Common myeloid progenitor, CD34-positive (primary cell): ENCODE measurements at regions not wholly inside any gene's neighbourhood (a gene's known extent, or its start where the extent isn't known, plus 50 kb on each side); places are given as distances from the start of the nearest gene placed in this dataset.
A peak's percentile ranks its signal among the peaks of the same experiment; 100 is the strongest.
"Not testable (repeated sequence)": the region's sequence is repeated elsewhere in the genome, so short reads cannot be mapped to it uniquely, and the experiment has no call there.

Source experiments
- CTCF ChIA-PET: fragments of 350-600 bp; sonication (Branson Sonifier 250); formaldehyde crosslinking; loops from one replicate; lab custom pipeline; 2021; ENCODE audit warnings: antibody characterized with exemption; lab: Charles Lee
- POLR2A ChIA-PET: fragments of 350-600 bp; sonication (Branson Sonifier 250); formaldehyde crosslinking; loops from one replicate; lab custom pipeline; 2021; ENCODE audit warnings: antibody characterized with exemption; lab: Charles Lee
- DNase-seq, 3 donors: peaks; one replicate each; pipeline versions ENCODE4 v3.0.0 to v3.0.0-alpha.2; 2013
- H3K27ac ChIP-seq, 2 experiments: 1 replicate in 1 of 2; 2 replicates in 1 of 2; pipeline ENCODE4 v1.7.0; 2013; ENCODE audit warnings: inconsistent platforms in 2 of 2, low read length in 2 of 2, mild to moderate bottlenecking in 2 of 2, low read depth in 1 of 2, moderate library complexity in 1 of 2; ENCODE audit not compliant: severe bottlenecking in 2 of 2, insufficient read depth in 1 of 2, poor library complexity in 1 of 2
- H3K27me3 ChIP-seq, 5 experiments: replicated peaks in 2 of 5; 1 replicate in 3 of 5; 2 replicates in 2 of 5; pipeline versions ENCODE4 v1.6.1 to v1.7.0; 2013; ENCODE audit warnings: low read length in 4 of 5, mild to moderate bottlenecking in 2 of 5, moderate library complexity in 2 of 5, inconsistent platforms in 1 of 5; ENCODE audit not compliant: insufficient read depth in 5 of 5, control insufficient read depth in 4 of 5
- H3K36me3 ChIP-seq, 4 experiments: 1 replicate in 2 of 4; 2 replicates in 2 of 4; pipeline versions ENCODE4 v1.6.1 to v1.7.0; 2013; ENCODE audit warnings: low read length in 3 of 4, control low read depth in 1 of 4, mild to moderate bottlenecking in 1 of 4; ENCODE audit not compliant: control insufficient read depth in 4 of 4, insufficient read depth in 4 of 4
- H3K4me1 ChIP-seq, 4 experiments: 1 replicate in 3 of 4; 2 replicates in 1 of 4; pipeline versions ENCODE4 v1.6.1 to v1.7.1; 2013; ENCODE audit warnings: low read length in 3 of 4, mild to moderate bottlenecking in 3 of 4, control low read depth in 1 of 4, inconsistent platforms in 1 of 4, moderate library complexity in 1 of 4; ENCODE audit not compliant: control insufficient read depth in 4 of 4, insufficient read depth in 4 of 4; ENCODE audit errors: control extremely low read depth in 1 of 4
- H3K4me3 ChIP-seq, 7 experiments: 1 replicate in 4 of 7; 2 replicates in 3 of 7; pipeline versions ENCODE4 v1.5.1 to v1.7.0; 2013; ENCODE audit warnings: mild to moderate bottlenecking in 7 of 7, low read length in 6 of 7, moderate library complexity in 6 of 7, inconsistent platforms in 2 of 7, low read depth in 2 of 7, control low read depth in 1 of 7; ENCODE audit not compliant: insufficient read depth in 4 of 7, control insufficient read depth in 1 of 7; ENCODE audit errors: extremely low read depth in 1 of 7
- H3K9me3 ChIP-seq, 5 experiments: 1 replicate in 4 of 5; 2 replicates in 1 of 5; pipeline versions ENCODE4 v1.6.1 to v1.7.1; 2013; ENCODE audit warnings: low read length in 4 of 5, mild to moderate bottlenecking in 2 of 5, inconsistent platforms in 1 of 5, low read depth in 1 of 5, moderate library complexity in 1 of 5; ENCODE audit not compliant: control insufficient read depth in 4 of 5, insufficient read depth in 2 of 5; ENCODE audit errors: control extremely low read depth in 1 of 5
- WGBS: methylation state at CpG from one replicate; pipeline ENCODE4 v1.1.5; 2013; ENCODE audit not compliant: insufficient coverage; 5-methylcytosine and 5-hydroxymethylcytosine counted together

DNA sequence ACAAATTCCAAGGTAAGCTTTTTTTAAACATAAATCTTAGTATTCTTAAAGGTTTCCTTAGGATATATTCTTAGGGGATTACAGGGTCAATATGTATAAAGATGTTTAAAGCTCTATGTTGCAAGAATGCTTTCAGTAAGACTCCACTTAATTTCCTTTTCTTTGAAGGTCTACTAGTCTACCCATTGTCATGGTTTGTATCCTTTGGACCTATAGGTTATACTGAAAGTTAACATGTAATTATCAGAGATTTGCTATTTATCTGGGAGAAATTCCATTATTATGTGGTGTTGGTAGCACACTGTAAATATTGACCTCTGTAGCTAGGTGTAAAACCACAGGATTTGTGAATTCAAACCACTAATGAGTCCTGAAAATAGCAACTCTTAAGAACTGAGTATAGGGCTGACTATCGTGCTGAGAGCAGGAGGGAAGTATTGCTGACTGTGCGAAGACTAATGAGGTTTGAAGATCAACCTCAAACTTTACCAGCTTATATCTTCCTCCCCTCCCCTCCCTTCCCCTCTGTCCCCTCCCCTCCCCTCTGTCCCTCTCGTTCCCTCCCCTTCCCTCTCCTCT, 85.6 kb downstream of the GADD45G start:
- no peaks in the 10 kb centered on the region for H3K36me3 ChIP-seq
- no peaks in the 10 kb centered on the region for H3K9me3 ChIP-seq
- 35% methylated on average over 2 of the region's 3 CpGs for WGBS
- peak in 2 of 3 donors; percentile 43 to 53 for DNase-seq
- H3K27me3 ChIP-seq = peaks cover 0 to 2% (median 0%) of the 10 kb centered on the region in 5 experiments
- H3K4me3 ChIP-seq = no peak overlapping the region
- no peaks in the 10 kb centered on the region for H3K4me1 ChIP-seq
- ChIA-PET CTCF (no interaction called here), POLR2A (no interaction called here)
- no peak overlapping the region for H3K27ac ChIP-seq

DNA sequence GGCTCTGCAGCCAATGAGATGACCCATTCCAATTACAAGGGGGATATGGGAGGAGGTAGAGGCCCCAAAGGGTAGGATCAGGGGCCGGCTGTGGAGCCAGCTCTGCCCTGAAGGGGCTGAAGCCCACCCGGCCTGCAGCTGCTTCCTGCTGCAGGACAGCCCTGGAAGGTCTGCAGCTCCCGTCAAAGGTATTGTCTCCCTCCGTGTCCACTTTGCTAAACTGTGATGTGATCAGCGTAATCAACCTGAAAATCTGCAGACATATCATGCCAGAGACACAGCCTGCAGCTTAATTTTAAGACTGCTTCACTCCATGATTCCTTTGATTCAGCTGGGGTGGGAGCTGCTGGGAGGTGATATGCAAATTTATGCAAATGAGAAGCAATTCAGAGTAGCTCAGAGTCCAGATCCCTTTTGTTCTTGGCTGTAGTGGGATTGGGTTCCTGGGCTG, 90.7 kb downstream of the GADD45G start:
- Histone ChIP-seq H3K4me3 (no peak overlapping the region), H3K27ac (no peak overlapping the region), H3K36me3 (no peaks in the 10 kb centered on the region), H3K27me3 (no peaks in the 10 kb centered on the region), H3K9me3 (no peaks in the 10 kb centered on the region), H3K4me1 (no peaks in the 10 kb centered on the region)
- ChIA-PET CTCF (interaction anchor here (1.1 kb wide), 2 partner anchors 11 to 92 kb away, joined by 3 read pairs; no protein-coding TSS in a partner anchor), POLR2A (no interaction called here)
- DNase-seq = no peak
- 93% methylated on average over 4 of the region's 5 CpGs for WGBS

DNA sequence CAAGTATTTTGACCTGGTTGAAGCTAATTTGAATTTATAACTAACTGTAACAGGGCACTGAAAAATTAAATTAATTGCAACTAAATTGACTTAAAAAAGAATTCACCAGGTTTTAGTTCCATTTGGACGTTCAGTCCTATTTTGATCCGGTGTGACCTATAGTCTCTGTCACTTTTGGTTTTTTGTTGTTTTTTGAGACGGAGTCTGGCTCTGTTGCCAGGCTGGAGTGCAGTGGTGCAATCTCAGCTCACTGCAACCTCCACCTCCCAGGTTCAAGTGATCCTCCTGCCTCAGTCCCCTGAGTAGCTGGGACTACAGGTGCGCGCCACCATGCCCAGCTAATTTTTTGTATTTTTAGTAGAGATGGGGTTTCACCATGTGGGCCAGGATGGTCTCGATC, 91.2 kb downstream of the GADD45G start:
- POLR2A ChIA-PET, H3K36me3 ChIP-seq, H3K27ac ChIP-seq, H3K27me3 ChIP-seq, DNase-seq, H3K9me3 ChIP-seq, H3K4me1 ChIP-seq, H3K4me3 ChIP-seq: not testable (repeated sequence)
- CTCF ChIA-PET = interaction anchor here (1.1 kb wide), 1 partner anchor 92 kb away, joined by 3 read pairs; no protein-coding TSS in a partner anchor
- 100% methylated on average over 3 of the region's 6 CpGs for WGBS

GRCh38 chr9:89696780-89697179, 92.0 kb downstream of the GADD45G start:
- Histone ChIP-seq H3K4me3 (no peak overlapping the region), H3K9me3 (no peaks in the 10 kb centered on the region), H3K27ac (no peak overlapping the region), H3K27me3 (no peaks in the 10 kb centered on the region), H3K36me3 (no peaks in the 10 kb centered on the region), H3K4me1 (peaks cover 5 to 12% (median 12%) of the 10 kb centered on the region in 4 experiments)
- ChIA-PET CTCF (interaction anchor here (1.1 kb wide), 1 partner anchor 93 kb away, joined by 3 read pairs; no protein-coding TSS in a partner anchor), POLR2A (no interaction called here)
- DNase-seq = no peak
- WGBS = 96% methylated on average over 2 of the region's 2 CpGs

DNA sequence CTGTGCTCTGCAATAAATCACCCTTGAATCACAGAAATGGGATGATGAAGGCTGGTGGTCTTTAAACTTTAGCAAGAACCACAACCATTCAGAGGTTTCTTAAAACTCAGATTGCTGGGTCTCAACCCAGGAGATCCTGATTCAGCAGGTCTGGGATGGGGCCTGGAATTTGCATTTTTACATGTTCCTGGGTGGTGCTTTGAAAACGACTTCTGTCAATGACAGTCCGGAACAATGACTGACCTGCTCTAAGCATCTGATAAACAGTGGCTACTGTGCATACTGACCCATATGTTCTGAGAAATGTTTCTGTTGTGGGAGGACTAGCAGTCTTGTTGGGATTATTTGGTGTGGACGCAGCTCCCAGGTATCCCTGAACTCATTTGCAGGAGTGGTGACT, 92.7 kb downstream of the GADD45G start:
- peaks cover 5 to 14% (median 13%) of the 10 kb centered on the region in 4 experiments for H3K4me1 ChIP-seq
- no peak for DNase-seq
- ChIA-PET POLR2A (no interaction called here), CTCF (no interaction called here)
- no peaks in the 10 kb centered on the region for H3K27me3 ChIP-seq
- H3K36me3 ChIP-seq = no peaks in the 10 kb centered on the region
- H3K9me3 ChIP-seq = no peaks in the 10 kb centered on the region
- H3K27ac ChIP-seq = no peak overlapping the region
- WGBS = 100% methylated on average over 3 of the region's 3 CpGs
- no peak overlapping the region for H3K4me3 ChIP-seq

DNA sequence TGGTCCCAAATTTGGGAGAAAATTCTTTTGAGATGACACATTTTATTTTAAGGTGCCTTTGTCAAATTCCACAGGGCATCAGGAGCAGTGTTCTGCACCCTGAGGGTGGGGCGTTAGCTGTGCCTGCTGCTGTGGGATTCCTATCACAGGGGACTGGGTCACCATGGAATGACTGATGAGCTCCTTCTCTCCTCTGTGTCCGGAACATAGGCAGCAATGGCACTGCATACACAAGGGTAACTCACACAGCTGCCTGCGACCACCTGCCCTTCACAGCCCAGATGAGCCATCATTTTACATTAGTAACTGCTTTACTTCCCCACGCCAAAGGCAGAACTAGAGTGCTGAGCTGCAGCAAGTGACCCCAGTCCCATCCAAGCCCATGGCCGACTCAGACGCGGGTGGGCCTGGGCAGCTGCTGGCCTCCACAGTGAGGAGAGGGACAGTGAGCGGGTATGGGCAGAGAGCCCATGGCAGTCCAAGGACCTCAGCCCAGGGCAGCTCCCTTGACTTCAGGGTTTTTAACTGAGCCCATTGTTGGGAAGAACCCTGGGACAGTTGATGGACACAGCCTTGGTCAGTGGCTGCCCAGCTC, 93.7 kb downstream of the GADD45G start:
- no peak for DNase-seq
- Histone ChIP-seq H3K4me3 (no peak overlapping the region), H3K36me3 (no peaks in the 10 kb centered on the region), H3K27ac (no peak overlapping the region), H3K4me1 (peaks cover 5 to 14% (median 13%) of the 10 kb centered on the region in 4 experiments), H3K9me3 (no peaks in the 10 kb centered on the region), H3K27me3 (no peaks in the 10 kb centered on the region)
- POLR2A ChIA-PET = no interaction called here
- CTCF ChIA-PET = no interaction called here
- 88% methylated on average over 6 of the region's 8 CpGs for WGBS

DNA sequence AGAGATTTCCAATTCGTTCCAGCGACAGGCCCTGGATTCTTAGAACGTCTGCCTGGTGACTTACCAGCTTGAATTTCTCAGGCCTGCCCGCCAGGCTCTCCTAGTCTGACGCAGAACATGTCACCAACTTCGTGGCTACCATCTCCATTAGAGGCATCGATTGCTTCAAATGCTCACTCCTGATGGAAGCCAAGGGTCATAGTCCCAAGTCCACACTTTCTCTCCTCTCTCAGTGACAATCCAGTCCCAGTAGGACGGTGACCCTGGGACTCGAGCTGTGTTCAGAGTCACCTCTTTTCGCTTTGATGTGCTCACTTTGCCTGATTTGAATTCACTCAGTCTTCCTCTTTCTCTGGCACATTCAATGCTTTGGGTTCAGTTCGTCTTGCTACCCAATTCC, 94.8 kb downstream of the GADD45G start:
- H3K4me1 ChIP-seq = peaks cover 5 to 14% (median 13%) of the 10 kb centered on the region in 4 experiments
- H3K27me3 ChIP-seq = no peaks in the 10 kb centered on the region
- 95% methylated on average over 11 of the region's 11 CpGs for WGBS
- CTCF ChIA-PET = no interaction called here
- POLR2A ChIA-PET = interaction anchor here (0.6 kb wide), 1 partner anchor 16 kb away, joined by 3 read pairs; no protein-coding TSS in a partner anchor
- no peaks in the 10 kb centered on the region for H3K9me3 ChIP-seq
- no peak overlapping the region for H3K27ac ChIP-seq
- H3K36me3 ChIP-seq = no peaks in the 10 kb centered on the region
- no peak overlapping the region for H3K4me3 ChIP-seq
- DNase-seq = no peak
